Gastrocnemius medialis (tissue), 4 donors: ENCODE measurements at regions not wholly inside any gene's neighbourhood (a gene's known extent, or its start where the extent isn't known, plus 50 kb on each side); places are given as distances from the start of the nearest gene placed in this dataset.

Source experiments
- CTCF ChIP-seq, 5 experiments: fragments of 450-650 bp in 3 of 5; fragments of 200-600 bp in 2 of 5; sonication (generic) in 2 of 5; IDR thresholded peaks in 4 of 5; conservative IDR thresholded peaks in 1 of 5; 1 replicate in 4 of 5; 2 replicates in 1 of 5; pipeline ENCODE4 v1.5.1; 2016 to 2019; ENCODE audit warnings: antibody characterized with exemption in 5 of 5, mild to moderate bottlenecking in 3 of 5, moderate library complexity in 3 of 5
- POLR2A ChIP-seq, 2 donors: fragments of 450-650 bp; IDR thresholded peaks; one replicate each; pipeline ENCODE4 v1.6.1; 2017; ENCODE audit warnings: antibody characterized with exemption in 2 of 2, mild to moderate bottlenecking in 2 of 2, moderate library complexity in 2 of 2

- TF ChIP-seq POLR2A (IDR thresholded peaks at IDR 0.05) (no peak), CTCF (IDR thresholded peaks at IDR 0.05 in 4 of 5, conservative IDR thresholded peaks at IDR 0.05 in 1 of 5) (no peak)
These were observed 314.7 kb upstream of the NOX3 start for GRCh38 chr6:155770313-155770712.
